CD4-positive, alpha-beta T cell (primary cell): ENCODE measurements at regions not wholly inside any gene's neighbourhood (a gene's known extent, or its start where the extent isn't known, plus 50 kb on each side); places are given as distances from the start of the nearest gene placed in this dataset.

ENCODE experiments used
- ATAC-seq: fragments of 200-7000 bp; cut with Tn5 transposase; one replicate; pipeline ENCODE4 v1.10.0; 2022; ENCODE audit warnings: mild to moderate bottlenecking; ENCODE audit not compliant: poor library complexity
- CTCF ChIA-PET: fragments of 350-600 bp; sonication (Branson Sonifier 250); formaldehyde crosslinking; loops from one replicate; lab custom pipeline; 2021; ENCODE audit warnings: antibody characterized with exemption, inconsistent platforms; lab: Charles Lee
- POLR2A ChIA-PET: fragments of 350-600 bp; sonication (Branson Sonifier 250); formaldehyde crosslinking; loops from one replicate; lab custom pipeline; 2021; ENCODE audit warnings: antibody characterized with exemption, inconsistent platforms; lab: Charles Lee
- DNase-seq, 14 experiments: peaks; one replicate each; pipeline ENCODE4 v3.0.0-alpha.2; 2013 to 2020; ENCODE audit warnings: mixed read lengths in 2 of 14
- H3K27ac ChIP-seq, 2 donors: one replicate each; pipeline versions ENCODE4 v1.5.1 to v1.7.0; 2013; ENCODE audit warnings: low read length in 2 of 2, low read depth in 1 of 2, mild to moderate bottlenecking in 1 of 2
- H3K27me3 ChIP-seq, 2 experiments: 1 replicate in 1 of 2; 2 replicates in 1 of 2; pipeline versions ENCODE4 v1.6.1 to v1.7.0; 2013; ENCODE audit warnings: low read length in 2 of 2, control low read depth in 1 of 2, mild to moderate bottlenecking in 1 of 2, moderate library complexity in 1 of 2; ENCODE audit not compliant: insufficient read depth in 2 of 2, control insufficient read depth in 1 of 2
- H3K36me3 ChIP-seq: one replicate; pipeline ENCODE4 v1.6.1; 2013; ENCODE audit warnings: low read length, control low read depth; ENCODE audit not compliant: insufficient read depth
- H3K4me1 ChIP-seq: one replicate; pipeline ENCODE4 v1.6.1; 2013; ENCODE audit warnings: low read length, control low read depth; ENCODE audit not compliant: insufficient read depth
- H3K4me3 ChIP-seq: one replicate; pipeline ENCODE4 v1.5.1; 2013; ENCODE audit warnings: mild to moderate bottlenecking, low read length, moderate library complexity
- H3K9me3 ChIP-seq, 2 experiments: 1 replicate in 1 of 2; 2 replicates in 1 of 2; pipeline versions ENCODE4 v1.6.1 to v1.7.0; 2013; ENCODE audit warnings: low read length in 2 of 2, mild to moderate bottlenecking in 2 of 2, control low read depth in 1 of 2, moderate library complexity in 1 of 2; ENCODE audit not compliant: control insufficient read depth in 1 of 2, insufficient read depth in 1 of 2
- H3K27ac Mint-ChIP-seq: one replicate; pipeline ENCODE4 v1.8.0; 2020; ENCODE audit warnings: mixed read lengths
- H3K27me3 Mint-ChIP-seq: one replicate; pipeline ENCODE4 v1.8.0; 2021; ENCODE audit warnings: mixed read lengths
- H3K36me3 Mint-ChIP-seq: one replicate; pipeline ENCODE4 v1.8.0; 2021; ENCODE audit warnings: low read depth, mixed read lengths
- H3K4me1 Mint-ChIP-seq: one replicate; pipeline ENCODE4 v1.8.0; 2021; ENCODE audit warnings: low read depth, mixed read lengths
- H3K4me3 Mint-ChIP-seq: one replicate; pipeline ENCODE4 v1.8.0; 2020; ENCODE audit warnings: mild to moderate bottlenecking, mixed read lengths
- H3K9me3 Mint-ChIP-seq: one replicate; pipeline ENCODE4 v1.8.0; 2020; ENCODE audit warnings: mixed read lengths
- CTCF ChIP-seq: fragments of 200-600 bp; IDR thresholded peaks from one replicate; pipeline ENCODE4 v1.8.0; 2022; ENCODE audit warnings: antibody characterized with exemption, mild to moderate bottlenecking
- intact Hi-C, 2 experiments: fragments of 100-400 bp; cut with DNase I in 1 of 2; cut with micrococcal nuclease in 1 of 2; formaldehyde crosslinking; loops; one replicate each; pipeline versions ENCODE4 v1.15.1 to v1.9.0; 2023 to 2025; cut with DNase I, micrococcal nuclease

- H3K4me1 Mint-ChIP-seq = no peaks in the 10 kb centered on the region
- ChIA-PET POLR2A (no interaction called here), CTCF (no interaction called here)
- TF ChIP-seq CTCF = no peak
- peaks cover 4 to 11% of the 10 kb centered on the region in 2 experiments for H3K9me3 ChIP-seq
- no peak overlapping the region for H3K27ac Mint-ChIP-seq
- no peaks in the 10 kb centered on the region for H3K36me3 ChIP-seq
- H3K4me3 Mint-ChIP-seq = no peak overlapping the region
- H3K27me3 ChIP-seq = no peaks in the 10 kb centered on the region
- H3K36me3 Mint-ChIP-seq = no peaks in the 10 kb centered on the region
- intact Hi-C loops = no loop called here
- no peak overlapping the region for H3K4me3 ChIP-seq
- no peak overlapping the region for H3K27ac ChIP-seq
- no peak for ATAC-seq
- no peaks in the 10 kb centered on the region for H3K27me3 Mint-ChIP-seq
- no peaks in the 10 kb centered on the region for H3K4me1 ChIP-seq
- no peak for DNase-seq
- H3K9me3 Mint-ChIP-seq = peaks cover 13% of the 10 kb centered on the region
These were observed 271.2 kb upstream of the ZP4 start for GRCh38 chr1:238161955-238162354.

GRCh38 chr1:238153939-238154338, 263.2 kb upstream of the ZP4 start:
- Mint-ChIP-seq H3K4me3 (no peak overlapping the region), H3K27ac (no peak overlapping the region), H3K27me3 (no peaks in the 10 kb centered on the region), H3K36me3 (no peaks in the 10 kb centered on the region), H3K9me3 (no peaks in the 10 kb centered on the region), H3K4me1 (no peaks in the 10 kb centered on the region)
- Histone ChIP-seq H3K9me3 (no peaks in the 10 kb centered on the region), H3K27ac (no peak overlapping the region), H3K4me1 (no peaks in the 10 kb centered on the region), H3K27me3 (no peaks in the 10 kb centered on the region), H3K36me3 (no peaks in the 10 kb centered on the region), H3K4me3 (no peak overlapping the region)
- POLR2A ChIA-PET = no interaction called here
- CTCF ChIA-PET = no interaction called here
- ATAC-seq (no peak), DNase-seq (no peak)
- intact Hi-C loops = no loop called here
- TF ChIP-seq CTCF = no peak

- CTCF ChIA-PET = no interaction called here
These were observed 262.5 kb upstream of the ZP4 start for GRCh38 chr1:238153253-238153652.

More at GRCh38 chr1:238153253-238153652, 262.5 kb upstream of the ZP4 start:
- Mint-ChIP-seq H3K27me3 (no peaks in the 10 kb centered on the region), H3K9me3 (no peaks in the 10 kb centered on the region), H3K27ac (no peak overlapping the region), H3K4me1 (no peaks in the 10 kb centered on the region), H3K36me3 (no peaks in the 10 kb centered on the region), H3K4me3 (no peak overlapping the region)
- Histone ChIP-seq H3K27ac (no peak overlapping the region), H3K4me1 (no peaks in the 10 kb centered on the region), H3K27me3 (no peaks in the 10 kb centered on the region), H3K36me3 (no peaks in the 10 kb centered on the region), H3K4me3 (no peak overlapping the region), H3K9me3 (no peaks in the 10 kb centered on the region)
- intact Hi-C loops = no loop called here
- DNase-seq (no peak), ATAC-seq (no peak)
- TF ChIP-seq CTCF = no peak
- POLR2A ChIA-PET = no interaction called here
